Activated CD8-positive, alpha-beta T cell treated with anti-CD3 and anti-CD28 coated beads for 36 hours (primary cell): ENCODE measurements at regions not wholly inside any gene's neighbourhood (a gene's known extent, or its start where the extent isn't known, plus 50 kb on each side); places are given as distances from the start of the nearest gene placed in this dataset.

Experiments
- ATAC-seq: fragments of 200-7000 bp; cut with Tn5 transposase; one replicate; pipeline ENCODE4 v1.10.0; 2021; ENCODE audit warnings: mild to moderate bottlenecking, moderate library complexity
- CTCF ChIA-PET: fragments of 350-600 bp; sonication (Branson Sonifier 250); formaldehyde crosslinking; loops from one replicate; lab custom pipeline; 2021; ENCODE audit warnings: antibody characterized with exemption; lab: Charles Lee
- POLR2A ChIA-PET: fragments of 350-600 bp; sonication (Branson Sonifier 250); formaldehyde crosslinking; loops from one replicate; lab custom pipeline; 2021; ENCODE audit warnings: antibody characterized with exemption; lab: Charles Lee
- DNase-seq: peaks from one replicate; pipeline ENCODE4 v3.0.0-alpha.2; 2020
- H3K27ac Mint-ChIP-seq: one replicate; pipeline ENCODE4 v1.8.0; 2021; ENCODE audit warnings: mild to moderate bottlenecking, mixed read lengths
- H3K27me3 Mint-ChIP-seq: one replicate; pipeline ENCODE4 v1.8.0; 2021; ENCODE audit warnings: mixed read lengths
- H3K36me3 Mint-ChIP-seq: one replicate; pipeline ENCODE4 v1.8.0; 2021; ENCODE audit warnings: low read depth, mixed read lengths
- H3K4me1 Mint-ChIP-seq: one replicate; pipeline ENCODE4 v1.8.0; 2021; ENCODE audit warnings: low read depth, mixed read lengths
- H3K4me3 Mint-ChIP-seq: one replicate; pipeline ENCODE4 v1.8.0; 2021; ENCODE audit warnings: mild to moderate bottlenecking, moderate library complexity, mixed read lengths
- H3K9me3 Mint-ChIP-seq: one replicate; pipeline ENCODE4 v1.8.0; 2021; ENCODE audit warnings: mixed read lengths
- CTCF ChIP-seq: fragments of 200-600 bp; IDR thresholded peaks from one replicate; pipeline ENCODE4 v1.8.0; 2022; ENCODE audit warnings: antibody characterized with exemption, mild to moderate bottlenecking
- intact Hi-C: fragments of 100-400 bp; cut with micrococcal nuclease; formaldehyde crosslinking; loops from one replicate; pipeline ENCODE4 v1.10.0; 2022

GRCh38 chr15:49748791-49749190 lies 127.9 kb downstream of the DTWD1 start:
- no peak for TF ChIP-seq CTCF
- ChIA-PET CTCF (no interaction called here), POLR2A (no interaction called here)
- no peak for ATAC-seq
- H3K9me3 Mint-ChIP-seq: peaks cover 2% of the 10 kb centered on the region
- no peak overlapping the region for H3K27ac Mint-ChIP-seq
- peaks cover 5% of the 10 kb centered on the region for H3K27me3 Mint-ChIP-seq
- no peak overlapping the region for H3K4me3 Mint-ChIP-seq
- DNase-seq: no peak
- no peaks in the 10 kb centered on the region for H3K36me3 Mint-ChIP-seq
- intact Hi-C loops: no loop called here
- no peaks in the 10 kb centered on the region for H3K4me1 Mint-ChIP-seq

GRCh38 chr15:49750553-49750952 lies 129.7 kb downstream of the DTWD1 start:
- ATAC-seq (no peak), DNase-seq (no peak)
- H3K4me1 Mint-ChIP-seq: no peaks in the 10 kb centered on the region
- intact Hi-C loops: no loop called here
- POLR2A ChIA-PET: no interaction called here
- H3K4me3 Mint-ChIP-seq: no peak overlapping the region
- peaks cover 2% of the 10 kb centered on the region for H3K9me3 Mint-ChIP-seq
- CTCF ChIA-PET: no interaction called here
- peaks cover 5% of the 10 kb centered on the region for H3K27me3 Mint-ChIP-seq
- no peak overlapping the region for H3K27ac Mint-ChIP-seq
- H3K36me3 Mint-ChIP-seq: no peaks in the 10 kb centered on the region
- no peak for TF ChIP-seq CTCF

GRCh38 chr15:49751191-49751590 lies 130.3 kb downstream of the DTWD1 start:
- H3K4me1 Mint-ChIP-seq: no peaks in the 10 kb centered on the region
- H3K4me3 Mint-ChIP-seq: no peak overlapping the region
- TF ChIP-seq CTCF: no peak
- ChIA-PET CTCF (no interaction called here), POLR2A (no interaction called here)
- intact Hi-C loops: no loop called here
- no peak overlapping the region for H3K27ac Mint-ChIP-seq
- ATAC-seq (no peak), DNase-seq (no peak)
- peaks cover under 1% of the 10 kb centered on the region for H3K9me3 Mint-ChIP-seq
- no peaks in the 10 kb centered on the region for H3K36me3 Mint-ChIP-seq
- H3K27me3 Mint-ChIP-seq: peaks cover 5% of the 10 kb centered on the region

- ChIA-PET POLR2A (no interaction called here), CTCF (no interaction called here)
- H3K9me3 Mint-ChIP-seq: no peaks in the 10 kb centered on the region
- peaks cover 5% of the 10 kb centered on the region for H3K27me3 Mint-ChIP-seq
- no peak overlapping the region for H3K4me3 Mint-ChIP-seq
- DNase-seq (no peak), ATAC-seq (no peak)
- no peak for TF ChIP-seq CTCF
- intact Hi-C loops: no loop called here
- no peak overlapping the region for H3K27ac Mint-ChIP-seq
- no peaks in the 10 kb centered on the region for H3K36me3 Mint-ChIP-seq
- no peaks in the 10 kb centered on the region for H3K4me1 Mint-ChIP-seq
These were observed 130.9 kb downstream of the DTWD1 start for GRCh38 chr15:49751751-49752150.

- Mint-ChIP-seq H3K27ac (no peak overlapping the region), H3K27me3 (peaks cover 5% of the 10 kb centered on the region), H3K4me1 (no peaks in the 10 kb centered on the region), H3K9me3 (no peaks in the 10 kb centered on the region), H3K36me3 (no peaks in the 10 kb centered on the region), H3K4me3 (no peak overlapping the region)
- POLR2A ChIA-PET: no interaction called here
- intact Hi-C loops: no loop called here
- TF ChIP-seq CTCF: no peak
- CTCF ChIA-PET: no interaction called here
- DNase-seq (no peak), ATAC-seq (no peak)
These were observed 131.7 kb downstream of the DTWD1 start for GRCh38 chr15:49752517-49752916.
